Nephron (organoid): ENCODE measurements at regions not wholly inside any gene's neighbourhood (a gene's known extent, or its start where the extent isn't known, plus 50 kb on each side); places are given as distances from the start of the nearest gene placed in this dataset.

ENCODE experiments used
- H3K27ac Mint-ChIP-seq, 3 experiments: 2 replicates each; pipeline ENCODE4 v1.8.0; 2020; ENCODE audit warnings: mixed read lengths in 3 of 3, mild to moderate bottlenecking in 2 of 3, moderate library complexity in 1 of 3
- H3K27me3 Mint-ChIP-seq: 2 replicates; pipeline ENCODE4 v1.8.0; 2021; ENCODE audit warnings: low read depth, mild to moderate bottlenecking, moderate library complexity, mixed read lengths
- H3K36me3 Mint-ChIP-seq: 2 replicates; pipeline ENCODE4 v1.8.0; 2020; ENCODE audit warnings: low read depth, mixed read lengths
- H3K4me1 Mint-ChIP-seq: 2 replicates; pipeline ENCODE4 v1.8.0; 2020; ENCODE audit warnings: mixed read lengths
- H3K4me3 Mint-ChIP-seq, 3 experiments: 2 replicates each; pipeline ENCODE4 v1.8.0; 2020; ENCODE audit warnings: mild to moderate bottlenecking in 3 of 3, mixed read lengths in 3 of 3, moderate library complexity in 2 of 3
- H3K9me3 Mint-ChIP-seq: 2 replicates; pipeline ENCODE4 v1.8.0; 2020; ENCODE audit warnings: mixed read lengths
- CTCF ChIP-seq, 3 experiments: fragments of 200-600 bp; sonication (generic); IDR thresholded peaks; one replicate each; pipeline ENCODE4 v1.5.0; 2021; ENCODE audit warnings: antibody characterized with exemption in 3 of 3; ENCODE audit not compliant: unreplicated experiment in 3 of 3

- no peak overlapping the region for H3K27ac Mint-ChIP-seq
Observed at GRCh38 chr2:88834376-88834775, 142.9 kb downstream of the RPIA start.

GRCh38 chr2:88834866-88835265 is 143.4 kb downstream of the RPIA start:
- no peak for TF ChIP-seq CTCF (IDR thresholded peaks at IDR 0.05; ENCODE audit: unreplicated experiment in 3 of 3)
- no peaks in the 10 kb centered on the region for H3K4me1 Mint-ChIP-seq
- H3K4me3 Mint-ChIP-seq, result no peak overlapping the region
- no peaks in the 10 kb centered on the region for H3K27me3 Mint-ChIP-seq
- H3K9me3 Mint-ChIP-seq, result peaks cover 9% of the 10 kb centered on the region
- no peaks in the 10 kb centered on the region for H3K36me3 Mint-ChIP-seq
- H3K27ac Mint-ChIP-seq, result no peak overlapping the region

More at GRCh38 chr2:88834376-88834775, 142.9 kb downstream of the RPIA start:
- Mint-ChIP-seq H3K4me1 (no peaks in the 10 kb centered on the region), H3K9me3 (peaks cover 13% of the 10 kb centered on the region), H3K27me3 (no peaks in the 10 kb centered on the region), H3K36me3 (no peaks in the 10 kb centered on the region), H3K4me3 (no peak overlapping the region)
- no peak for TF ChIP-seq CTCF (IDR thresholded peaks at IDR 0.05; ENCODE audit: unreplicated experiment in 3 of 3)

- Mint-ChIP-seq H3K9me3 (peaks cover 9% of the 10 kb centered on the region), H3K4me3 (no peak overlapping the region), H3K36me3 (no peaks in the 10 kb centered on the region), H3K27me3 (no peaks in the 10 kb centered on the region), H3K27ac (no peak overlapping the region), H3K4me1 (no peaks in the 10 kb centered on the region)
- TF ChIP-seq CTCF (IDR thresholded peaks at IDR 0.05; ENCODE audit: unreplicated experiment in 3 of 3), result no peak
Observed at GRCh38 chr2:88835726-88836125, 144.3 kb downstream of the RPIA start.

- H3K36me3 Mint-ChIP-seq, result no peaks in the 10 kb centered on the region
Observed at GRCh38 chr2:88836351-88836750, 144.9 kb downstream of the RPIA start.

GRCh38 chr2:88837511-88838160 is 146.2 kb downstream of the RPIA start:
- no peaks in the 10 kb centered on the region for H3K27me3 Mint-ChIP-seq
- TF ChIP-seq CTCF (IDR thresholded peaks at IDR 0.05; ENCODE audit: unreplicated experiment in 3 of 3), result no peak
- H3K4me3 Mint-ChIP-seq, result no peak overlapping the region
- no peaks in the 10 kb centered on the region for H3K36me3 Mint-ChIP-seq
- H3K27ac Mint-ChIP-seq, result no peak overlapping the region
- peaks cover 11% of the 10 kb centered on the region for H3K9me3 Mint-ChIP-seq
- no peaks in the 10 kb centered on the region for H3K4me1 Mint-ChIP-seq

More at GRCh38 chr2:88836351-88836750, 144.9 kb downstream of the RPIA start:
- no peak overlapping the region for H3K27ac Mint-ChIP-seq
- peaks cover 10% of the 10 kb centered on the region for H3K9me3 Mint-ChIP-seq
- no peak overlapping the region for H3K4me3 Mint-ChIP-seq
- no peaks in the 10 kb centered on the region for H3K4me1 Mint-ChIP-seq
- no peak for TF ChIP-seq CTCF (IDR thresholded peaks at IDR 0.05; ENCODE audit: unreplicated experiment in 3 of 3)
- H3K27me3 Mint-ChIP-seq, result no peaks in the 10 kb centered on the region

- TF ChIP-seq CTCF (IDR thresholded peaks at IDR 0.05; ENCODE audit: unreplicated experiment in 3 of 3), result no peak
- H3K4me3 Mint-ChIP-seq, result no peak overlapping the region
- H3K36me3 Mint-ChIP-seq, result no peaks in the 10 kb centered on the region
- H3K4me1 Mint-ChIP-seq, result no peaks in the 10 kb centered on the region
- H3K9me3 Mint-ChIP-seq, result peaks cover 10% of the 10 kb centered on the region
- H3K27me3 Mint-ChIP-seq, result no peaks in the 10 kb centered on the region
- no peak overlapping the region for H3K27ac Mint-ChIP-seq
Observed at GRCh38 chr2:88838165-88838635, 146.7 kb downstream of the RPIA start.
